Hepatocyte (in vitro differentiated cells): ENCODE measurements at regions not wholly inside any gene's neighbourhood (a gene's known extent, or its start where the extent isn't known, plus 50 kb on each side); places are given as distances from the start of the nearest gene placed in this dataset.

Experiments used
- DNase-seq: peaks from one replicate; pipeline ENCODE4 v3.0.0-alpha.2; 2016; ENCODE audit warnings: low spot score
- H2AFZ ChIP-seq: fragments of 200-600 bp; sonication (generic); 2 replicates; pipeline ENCODE4 v1.6.0; 2016; ENCODE audit warnings: antibody characterized with exemption, mild to moderate bottlenecking
- H3K27ac ChIP-seq: fragments of 200-600 bp; sonication (generic); 2 replicates; pipeline ENCODE4 v1.5.1; 2016; ENCODE audit warnings: mild to moderate bottlenecking
- H3K27me3 ChIP-seq: fragments of 200-600 bp; sonication (generic); 2 replicates; pipeline ENCODE4 v1.6.1; 2016
- H3K36me3 ChIP-seq: fragments of 200-600 bp; sonication (generic); replicated peaks from 2 replicates; pipeline ENCODE4 v1.5.1; 2016; ENCODE audit warnings: low read depth; ENCODE audit not compliant: insufficient read depth
- H3K4me1 ChIP-seq: fragments of 200-600 bp; sonication (generic); 2 replicates; pipeline ENCODE4 v1.5.1; 2016; ENCODE audit warnings: mild to moderate bottlenecking, moderate library complexity; ENCODE audit not compliant: insufficient read depth
- H3K4me2 ChIP-seq: fragments of 200-600 bp; sonication (generic); 2 replicates; pipeline ENCODE4 v1.6.0; 2016
- H3K4me3 ChIP-seq: fragments of 200-600 bp; sonication (generic); 2 replicates; pipeline ENCODE4 v1.5.1; 2016; ENCODE audit warnings: mild to moderate bottlenecking
- H3K79me2 ChIP-seq: fragments of 200-600 bp; sonication (generic); 2 replicates; pipeline ENCODE4 v1.6.0; 2017; ENCODE audit warnings: mild to moderate bottlenecking
- H3K9me2 ChIP-seq: fragments of 200-600 bp; sonication (generic); replicated peaks from 2 replicates; pipeline ENCODE4 v1.6.0; 2017; ENCODE audit warnings: mild to moderate bottlenecking; ENCODE audit not compliant: insufficient read depth
- H3K9me3 ChIP-seq: fragments of 200-600 bp; sonication (generic); 2 replicates; pipeline ENCODE4 v1.5.1; 2016; ENCODE audit warnings: low read depth, mild to moderate bottlenecking
- H4K20me1 ChIP-seq: fragments of 200-600 bp; sonication (generic); 2 replicates; pipeline ENCODE4 v1.6.0; 2016; ENCODE audit warnings: mild to moderate bottlenecking; ENCODE audit not compliant: insufficient read depth, poor library complexity, severe bottlenecking
- CTCF ChIP-seq: fragments of 200-600 bp; sonication (generic); IDR thresholded peaks from 2 replicates; pipeline ENCODE4 v1.5.1; 2016; ENCODE audit warnings: antibody characterized with exemption, mild to moderate bottlenecking; ENCODE audit not compliant: poor library complexity
- EZH2 ChIP-seq: fragments of 200-600 bp; sonication (generic); IDR thresholded peaks from 2 replicates; pipeline ENCODE4 v1.6.1; 2016; ENCODE audit warnings: antibody characterized with exemption, mild to moderate bottlenecking, borderline replicate concordance
- EZH2phosphoT487 ChIP-seq: fragments of 200-600 bp; sonication (generic); IDR thresholded peaks from one replicate; pipeline ENCODE4 v1.6.1; 2018; ENCODE audit warnings: antibody characterized with exemption, mild to moderate bottlenecking, low read depth, moderate library complexity; ENCODE audit not compliant: unreplicated experiment, severe bottlenecking
- WGBS: methylation state at CpG from one replicate; pipeline ENCODE4 v1.1.6; 2016; ENCODE audit warnings: low lambda C conversion rate; ENCODE audit errors: missing lambda C conversion rate; 5-methylcytosine and 5-hydroxymethylcytosine counted together

- no peak overlapping the region for H2AFZ ChIP-seq
- H3K4me1 ChIP-seq: no peaks in the 10 kb centered on the region
- no peaks in the 10 kb centered on the region for H3K36me3 ChIP-seq
- no peak for TF ChIP-seq EZH2phosphoT487
- peak; percentile 31 for TF ChIP-seq CTCF
- TF ChIP-seq EZH2: no peak
- no peaks in the 10 kb centered on the region for H3K27me3 ChIP-seq
- DNase-seq: peak; percentile 54
- no peak overlapping the region for H3K4me3 ChIP-seq
- 88% methylated on average over 2 of the region's 2 CpGs for WGBS
- H3K9me2 ChIP-seq: no peaks in the 10 kb centered on the region
- H3K79me2 ChIP-seq: no peaks in the 10 kb centered on the region
- H4K20me1 ChIP-seq: no peaks in the 10 kb centered on the region
- no peaks in the 10 kb centered on the region for H3K9me3 ChIP-seq
- H3K4me2 ChIP-seq: no peak overlapping the region
- no peak overlapping the region for H3K27ac ChIP-seq
These were observed 55.0 kb upstream of the PRDM5 start for GRCh38 chr4:120977435-120977997.

- Histone ChIP-seq H4K20me1 (no peaks in the 10 kb centered on the region), H3K4me1 (no peaks in the 10 kb centered on the region), H3K4me3 (no peak overlapping the region), H3K9me2 (no peaks in the 10 kb centered on the region), H3K79me2 (no peaks in the 10 kb centered on the region), H2AFZ (no peak overlapping the region), H3K4me2 (no peak overlapping the region), H3K36me3 (no peaks in the 10 kb centered on the region), H3K9me3 (no peaks in the 10 kb centered on the region), H3K27me3 (no peaks in the 10 kb centered on the region), H3K27ac (no peak overlapping the region)
- TF ChIP-seq EZH2phosphoT487: no peak
- DNase-seq: no peak
- WGBS: 96% methylated on average over 1 of the region's 1 CpG
These were observed 50.7 kb upstream of the PRDM5 start for GRCh38 chr4:120973207-120973606.
